ENCODE measurements at regions not wholly inside any gene's neighbourhood (a gene's known extent, or its start where the extent isn't known, plus 50 kb on each side); places are given as distances from the start of the nearest gene placed in this dataset.
"Not testable (repeated sequence)": the region's sequence is repeated elsewhere in the genome, so short reads cannot be mapped to it uniquely, and the experiment has no call there.

DNA sequence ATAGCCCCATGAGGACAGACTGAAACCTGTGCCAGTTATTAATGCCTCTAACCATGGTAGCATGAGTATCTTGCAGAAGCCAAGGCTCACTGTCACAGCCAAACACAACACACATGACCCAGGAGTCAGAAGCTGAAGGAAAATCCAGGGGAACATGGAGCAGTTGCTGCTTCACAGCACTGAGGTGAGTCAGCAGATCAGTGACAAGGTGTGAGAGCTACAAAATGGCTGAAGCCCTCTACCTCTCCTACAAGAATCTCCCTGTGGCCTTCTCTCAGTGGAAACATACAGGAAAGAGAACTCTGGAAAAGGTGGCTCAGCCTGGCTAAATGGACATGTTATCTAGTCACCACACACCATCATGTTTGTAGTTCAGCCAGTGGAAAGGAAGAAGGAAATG lies 93.5 kb downstream of the NAB1 start:
- no peak for DNase-seq

DNA sequence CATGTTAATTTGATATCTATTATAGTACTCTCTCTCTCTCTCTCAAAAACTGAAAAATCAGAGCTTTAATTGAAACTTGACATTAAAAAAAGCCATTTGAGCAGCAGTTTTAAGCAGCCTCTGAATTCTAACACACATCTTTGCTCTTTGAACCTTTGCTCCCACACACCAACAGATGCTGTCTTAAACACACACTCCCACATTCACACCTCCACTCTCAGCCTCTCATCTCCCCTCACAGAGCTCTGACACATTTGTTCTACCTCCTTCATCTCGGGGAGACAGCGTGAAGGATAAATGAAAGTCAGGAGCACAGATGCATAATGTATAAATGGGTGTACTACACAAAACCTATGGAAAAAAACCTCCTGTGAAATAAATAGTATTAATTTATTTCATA lies 95.2 kb downstream of the NAB1 start:
- DNase-seq: no peak

DNA sequence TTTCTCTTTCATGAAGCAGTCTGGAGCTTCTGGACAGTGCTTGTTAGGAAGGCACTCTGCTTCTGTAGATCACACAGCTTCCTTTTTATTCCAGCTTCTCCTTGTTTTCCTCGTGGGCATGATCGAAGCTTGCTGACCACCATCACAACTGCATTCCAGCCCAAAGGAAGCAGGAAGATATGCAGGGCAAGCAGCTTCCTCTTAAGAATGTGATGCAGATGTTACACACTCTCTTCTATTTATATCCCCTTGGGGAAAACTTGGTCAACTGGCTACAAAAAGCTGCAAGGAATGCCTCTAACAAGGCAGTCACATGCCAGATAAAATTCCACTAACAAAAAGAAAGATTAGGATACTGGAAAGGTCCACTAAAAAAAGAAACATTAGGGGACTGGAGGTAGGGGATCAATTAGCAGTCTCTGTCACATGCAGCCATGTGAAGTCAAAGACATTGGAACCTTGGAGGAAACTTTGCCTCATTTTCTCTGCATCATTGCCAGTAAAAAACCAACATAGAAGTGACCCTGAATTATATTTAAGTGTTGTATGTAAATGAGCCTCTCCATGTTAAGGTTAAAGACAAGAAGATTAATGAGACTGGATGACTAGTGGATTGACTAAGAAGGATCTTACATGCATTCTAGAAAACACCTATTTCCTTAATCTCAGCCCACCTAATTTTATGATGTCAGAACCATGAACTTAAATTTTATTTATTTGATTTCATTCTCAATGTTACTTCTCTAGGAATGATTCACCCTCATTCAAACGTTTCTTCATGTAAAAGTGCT lies 98.3 kb downstream of the NAB1 start:
- no peak for DNase-seq

DNA sequence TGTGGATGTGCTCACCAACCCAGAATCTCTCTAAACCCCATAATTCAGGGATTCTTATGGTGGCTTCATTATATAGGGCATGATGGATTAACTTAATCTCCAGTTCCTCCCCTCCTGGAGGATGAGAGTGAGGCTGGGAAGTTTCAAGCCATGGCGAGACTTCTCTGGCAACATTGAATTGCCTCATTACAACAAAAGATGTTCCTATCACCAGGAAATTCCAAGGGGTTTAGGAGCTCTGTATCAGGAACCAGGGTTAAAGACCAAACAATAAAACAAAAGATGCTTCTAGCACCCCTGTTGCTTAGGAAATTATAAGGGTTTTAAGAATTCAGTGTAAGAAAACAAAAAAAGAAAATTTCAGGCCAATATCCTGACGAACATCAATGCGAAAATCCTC lies 100.1 kb downstream of the NAB1 start:
- DNase-seq: no peak

DNA sequence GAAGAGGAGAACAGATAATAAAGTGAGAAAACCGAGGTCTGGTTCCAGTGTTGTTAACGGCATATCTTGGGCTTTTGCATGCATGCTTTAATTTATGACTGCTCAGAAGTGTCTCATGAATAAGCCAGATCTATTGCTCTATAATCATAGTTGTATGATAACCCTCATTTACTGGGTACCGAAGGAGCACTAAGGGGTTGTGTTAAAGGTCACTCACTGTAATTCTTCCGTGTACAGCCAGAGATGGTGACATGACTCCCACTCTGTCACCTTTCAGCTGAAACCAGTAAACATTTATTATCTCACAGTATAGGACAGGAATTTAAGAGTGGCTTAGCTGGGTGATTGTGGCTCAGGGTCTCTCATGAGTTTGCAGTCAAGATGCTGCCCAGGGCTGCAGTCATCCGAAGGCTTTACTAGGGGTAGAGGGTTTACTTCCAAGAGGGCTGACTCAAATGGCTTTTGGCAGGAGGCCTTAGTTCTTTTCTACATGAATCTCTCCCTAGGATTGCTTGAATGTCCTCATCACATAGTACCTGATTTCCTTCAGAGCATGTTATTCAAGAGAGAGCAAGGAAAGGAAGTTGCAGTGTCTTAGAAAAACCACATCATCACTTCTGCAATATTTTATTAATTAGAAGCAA lies 107.0 kb downstream of the NAB1 start:
- DNase-seq: no peak

DNA sequence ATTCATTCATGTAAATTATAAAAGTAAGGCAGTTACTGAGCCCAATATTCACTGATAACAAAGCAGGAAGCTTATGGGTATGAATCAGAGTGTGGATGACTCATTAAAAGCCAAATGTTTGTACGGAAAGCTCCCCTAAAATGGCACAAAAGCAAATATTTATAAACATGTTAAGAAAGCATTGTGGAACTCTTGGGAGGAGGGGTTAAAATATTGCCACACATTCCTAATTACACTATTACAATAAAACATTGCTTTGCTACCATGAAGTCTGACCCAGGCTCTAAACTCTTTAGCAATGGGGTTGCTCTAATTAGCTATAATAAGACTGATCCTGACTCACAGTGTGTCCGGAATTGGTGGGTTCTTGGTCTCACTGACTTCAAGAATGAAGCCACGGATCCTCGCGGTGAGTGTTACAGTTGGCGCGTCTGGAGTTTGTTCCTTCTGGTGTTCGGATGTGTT lies 110.9 kb downstream of the NAB1 start:
- no peak for DNase-seq

DNA sequence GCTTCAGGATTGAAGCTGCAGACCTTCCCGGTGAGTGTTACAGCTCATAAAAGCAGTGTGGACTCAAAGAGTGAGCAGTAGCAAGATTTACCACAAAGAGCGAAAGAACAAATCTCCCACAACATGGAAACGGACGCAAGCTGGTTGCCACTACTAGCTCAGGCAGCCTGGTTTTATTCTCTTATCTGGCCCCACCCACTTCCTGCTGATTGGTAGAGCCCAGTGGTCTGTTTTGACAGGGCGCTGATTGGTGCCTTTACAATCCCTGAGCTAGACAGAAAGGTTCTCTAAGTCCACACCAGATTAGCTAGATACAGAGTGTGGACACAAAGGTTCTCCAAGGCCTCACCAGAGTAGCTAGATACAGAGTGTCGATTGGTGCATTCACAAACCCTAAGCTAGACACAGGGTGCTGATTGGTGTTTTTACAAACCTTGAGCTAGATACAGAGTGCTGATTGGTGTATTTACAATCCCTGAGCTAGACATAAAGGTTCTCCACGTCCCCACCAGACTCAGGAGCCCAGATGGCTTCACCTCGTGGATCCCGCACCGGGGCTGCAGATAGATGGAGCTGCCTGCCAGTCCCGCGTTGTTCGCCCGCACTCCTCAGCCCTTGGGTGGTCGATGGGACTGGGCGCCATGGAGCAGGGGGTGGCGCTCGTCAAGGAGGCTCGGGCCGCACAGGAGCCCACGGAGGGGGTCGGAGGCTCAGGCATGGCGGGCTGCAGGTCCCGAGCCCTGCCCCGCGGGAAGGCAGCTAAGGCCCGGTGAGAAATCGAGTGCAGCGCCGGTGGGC lies 111.7 kb downstream of the NAB1 start:
- not testable (repeated sequence) for DNase-seq

DNA sequence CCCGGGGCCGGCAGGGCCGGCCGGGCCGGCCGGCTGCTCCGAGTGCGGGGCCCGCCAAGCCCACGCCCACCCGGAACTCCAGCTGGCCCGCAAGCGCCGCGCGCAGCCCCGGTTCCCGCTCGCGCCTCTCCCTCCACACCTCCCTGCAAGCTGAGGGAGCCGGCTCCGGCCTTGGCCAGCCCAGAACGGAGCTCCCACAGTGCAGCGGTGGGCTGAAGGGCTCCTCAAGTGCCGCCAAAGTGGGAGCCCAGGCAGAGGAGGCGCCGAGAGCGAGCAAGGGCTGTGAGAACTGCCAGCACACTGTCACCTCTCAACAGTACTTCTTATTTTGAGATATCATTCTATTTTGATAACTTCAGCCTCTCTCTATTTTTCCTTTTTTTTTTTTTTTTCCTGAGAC lies 112.3 kb downstream of the NAB1 start:
- not testable (repeated sequence) for DNase-seq

DNA sequence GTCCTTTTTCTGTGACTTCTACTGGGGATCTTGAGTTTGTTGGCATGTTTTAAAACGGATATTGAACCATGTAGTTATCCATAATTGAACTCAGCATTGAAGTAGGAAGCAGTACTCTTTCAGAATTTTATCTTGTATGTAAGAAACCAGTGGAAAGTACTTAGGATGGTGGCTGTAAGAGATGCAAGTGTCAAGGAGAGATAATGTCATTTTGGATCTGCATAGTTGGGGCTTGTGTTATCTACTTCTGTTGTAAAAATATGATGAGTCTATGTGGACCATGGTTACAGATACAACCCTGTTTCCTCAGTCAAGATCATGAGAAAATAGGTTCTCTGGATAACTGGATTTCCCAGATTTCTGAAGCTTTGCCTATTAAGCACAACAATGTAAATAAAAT lies 113.7 kb downstream of the NAB1 start:
- DNase-seq: no peak

DNA sequence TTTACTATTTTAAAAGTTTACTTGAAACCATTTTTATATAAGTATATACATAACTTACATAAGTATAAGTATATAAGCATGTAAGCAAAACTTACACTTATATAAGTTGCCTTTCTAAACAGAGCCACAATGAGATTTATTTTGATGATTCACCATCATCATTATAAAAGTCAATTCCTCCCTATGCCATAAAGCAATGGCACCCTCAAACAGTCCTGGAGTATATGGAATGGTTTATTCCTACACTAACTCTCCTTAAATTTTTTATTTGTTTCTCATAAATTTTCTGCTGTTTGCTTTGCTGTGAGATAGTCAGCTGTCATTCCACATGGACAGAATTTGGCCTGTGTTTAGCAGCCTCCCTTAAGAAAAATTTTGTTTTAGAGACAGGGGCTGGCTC lies 114.2 kb downstream of the NAB1 start:
- DNase-seq: no peak

DNA sequence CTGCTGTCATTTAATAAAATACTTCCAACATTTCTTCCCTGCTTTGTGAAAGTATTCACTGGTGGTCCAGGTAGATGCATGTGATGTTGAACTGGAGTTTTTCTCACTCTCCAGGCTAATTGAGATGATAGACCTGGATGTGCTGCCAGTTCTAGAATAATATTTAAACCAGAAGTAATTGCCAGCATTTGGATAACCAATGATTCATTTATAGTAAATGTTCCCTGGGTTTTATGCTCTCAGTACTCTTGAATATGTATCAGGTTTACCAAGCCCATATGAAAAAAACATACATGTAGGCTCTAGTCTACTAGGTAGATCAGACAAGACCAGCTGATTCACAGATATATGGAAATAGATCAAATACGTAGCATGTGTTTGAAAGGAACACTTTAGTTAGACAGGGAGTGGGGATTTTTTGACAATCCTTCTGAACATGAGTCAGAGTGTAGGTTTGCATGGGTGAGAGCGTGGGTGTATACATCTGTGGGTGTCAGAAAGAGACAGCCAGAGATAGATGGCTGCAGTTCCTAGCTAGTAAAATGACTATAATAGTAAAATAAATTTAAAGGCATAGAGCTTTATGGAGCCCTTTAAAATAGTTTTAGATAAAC lies 115.1 kb downstream of the NAB1 start:
- DNase-seq: no peak

DNA sequence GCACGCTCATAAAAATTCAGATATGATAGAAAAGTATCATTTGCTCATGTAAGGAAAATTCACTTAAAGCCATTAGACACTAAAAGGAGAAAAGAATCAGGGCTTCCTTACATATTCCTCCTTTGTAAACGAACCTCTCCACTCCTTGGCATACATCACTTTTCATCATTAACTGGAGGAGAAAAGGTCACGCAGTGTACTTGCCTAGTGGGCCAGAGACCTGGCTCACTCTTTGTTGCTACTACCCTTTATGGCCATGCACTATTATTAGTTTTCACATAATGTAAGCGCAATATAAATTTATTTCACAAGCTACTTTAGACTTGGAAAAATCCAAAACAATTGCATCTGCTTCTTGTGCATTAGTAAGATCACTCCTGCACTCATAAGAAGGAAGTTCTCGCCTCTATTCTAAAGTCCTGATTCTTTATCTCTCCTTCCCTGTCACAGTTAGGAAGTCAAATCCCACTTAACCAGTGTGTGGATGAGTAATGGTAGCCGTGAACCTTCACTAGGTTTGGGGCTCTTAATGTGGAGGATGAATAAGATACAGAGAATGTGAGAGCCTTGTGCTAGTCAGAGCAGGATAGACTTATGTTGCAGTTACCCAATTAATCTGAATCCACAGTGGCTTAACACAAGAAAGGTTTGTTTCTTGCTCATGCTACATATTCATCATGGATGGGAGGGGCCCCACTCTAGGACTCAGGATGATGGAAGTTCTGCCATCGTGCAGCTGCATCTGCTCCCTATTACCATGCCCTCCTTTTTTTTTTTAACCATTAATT lies 115.0 kb upstream of the GLS start:
- no peak for DNase-seq

DNA sequence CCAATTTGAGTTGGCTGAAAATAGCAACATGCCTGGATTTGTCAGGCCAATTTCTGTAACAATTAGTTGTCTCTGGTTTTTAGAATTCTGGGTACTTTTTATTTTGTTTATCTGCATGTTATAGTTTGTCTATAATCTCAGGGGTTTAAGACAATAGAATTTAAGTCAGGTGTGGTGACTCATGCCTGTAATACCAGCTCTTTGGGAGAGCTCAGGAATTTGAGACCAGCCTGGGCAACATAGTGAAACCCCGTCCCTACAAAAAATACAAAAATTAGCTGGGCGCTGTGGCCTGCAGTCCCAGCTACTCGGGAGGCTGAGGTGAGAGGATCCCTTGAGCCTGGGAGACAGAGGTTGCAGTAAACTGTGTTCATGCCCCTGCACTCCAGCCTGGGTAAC lies 114.4 kb upstream of the GLS start:
- no peak for DNase-seq

DNA sequence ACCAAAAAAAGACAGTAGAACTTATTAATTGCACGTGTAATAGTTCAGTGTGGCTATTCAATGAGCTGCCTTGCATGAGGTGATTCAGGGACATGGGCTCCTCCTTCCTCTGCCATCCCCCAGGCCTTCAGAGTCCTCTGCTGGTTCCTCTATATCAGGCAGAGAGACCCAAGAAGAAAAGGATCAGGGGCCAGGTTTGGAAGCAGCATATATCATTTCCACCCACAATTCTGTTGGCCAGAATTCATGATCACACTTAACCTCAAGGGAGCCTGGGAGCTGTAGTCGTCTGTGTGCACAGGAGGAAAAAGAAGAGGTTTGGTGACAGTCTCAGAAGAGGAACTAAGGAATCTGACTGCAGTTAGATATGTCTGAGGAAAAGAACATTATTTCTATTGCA lies 114.0 kb upstream of the GLS start:
- no peak for DNase-seq

DNA sequence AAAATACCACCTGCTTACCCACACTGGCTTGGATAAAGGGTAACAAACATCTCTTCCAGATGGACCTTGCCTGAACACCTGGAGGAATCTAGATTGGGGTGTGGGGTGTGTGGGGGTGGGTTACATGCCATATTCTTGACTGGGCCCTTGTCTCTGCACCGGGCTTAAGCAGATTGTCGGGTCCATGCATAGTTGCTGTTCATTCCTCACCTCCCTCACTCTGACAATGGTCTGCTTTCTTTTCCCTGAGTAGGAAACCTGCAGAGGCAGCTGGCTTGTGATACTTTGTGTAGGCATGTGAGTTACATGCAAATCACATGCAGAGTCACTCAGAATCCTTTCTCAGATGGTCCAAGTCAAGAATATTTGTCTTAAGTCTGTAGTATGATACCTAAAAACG lies 112.8 kb upstream of the GLS start:
- no peak for DNase-seq

DNA sequence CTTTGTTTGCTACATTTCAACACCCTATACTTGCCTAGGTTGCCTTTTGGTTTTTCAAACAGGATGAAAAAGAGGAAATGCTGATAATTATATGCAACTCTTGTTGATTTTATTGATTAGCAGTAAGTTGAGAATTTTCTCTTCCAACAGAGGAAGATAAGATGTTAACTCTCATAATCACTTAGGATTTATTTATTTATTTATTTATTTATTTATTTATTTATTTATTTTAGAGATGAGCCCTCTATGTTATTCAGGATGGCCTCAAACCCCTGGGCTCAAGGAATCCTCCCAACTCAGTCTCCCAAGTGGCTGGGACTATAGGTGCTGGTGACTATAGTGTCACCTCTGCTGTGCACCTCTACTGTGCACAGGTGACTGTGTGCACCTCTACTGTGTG lies 111.4 kb upstream of the GLS start:
- DNase-seq: no peak

DNA sequence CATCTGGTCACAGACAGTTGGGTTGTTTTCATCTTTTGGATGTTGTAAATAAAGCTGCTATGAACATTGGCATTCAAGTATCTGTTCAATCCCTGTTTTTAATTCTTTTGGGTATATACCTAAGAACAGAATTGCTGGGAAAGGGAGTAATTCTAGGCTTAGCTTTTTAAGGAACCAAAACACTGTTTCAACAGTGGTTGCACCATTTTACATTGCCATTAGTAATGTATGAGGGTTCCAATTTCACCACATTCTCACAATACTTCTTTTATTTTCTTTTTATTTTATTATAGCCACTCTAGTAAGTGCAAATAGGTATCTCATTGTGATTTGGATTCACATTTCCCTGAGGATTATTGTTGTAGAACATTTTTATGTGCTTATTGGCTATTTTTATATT lies 108.9 kb upstream of the GLS start:
- DNase-seq: no peak

DNA sequence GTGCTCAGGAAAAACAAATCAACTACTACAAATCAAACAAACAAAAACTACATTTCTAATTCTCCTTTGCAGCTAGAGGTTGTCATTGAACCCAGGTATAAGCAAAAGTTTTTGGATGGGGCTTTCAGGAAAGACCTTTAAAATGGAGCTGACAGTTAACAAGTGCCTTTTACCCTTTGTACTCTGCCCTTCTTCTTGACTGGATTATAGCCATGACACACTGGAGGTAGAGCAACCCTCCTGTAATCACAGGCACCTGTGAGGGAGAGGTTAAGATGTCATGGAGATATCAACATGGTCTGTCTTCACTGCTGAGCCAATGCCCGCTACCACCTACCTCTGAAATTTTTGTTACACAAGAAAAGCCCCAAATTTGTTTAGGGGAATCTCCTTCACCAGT lies 100.0 kb upstream of the GLS start:
- no peak for DNase-seq

DNA sequence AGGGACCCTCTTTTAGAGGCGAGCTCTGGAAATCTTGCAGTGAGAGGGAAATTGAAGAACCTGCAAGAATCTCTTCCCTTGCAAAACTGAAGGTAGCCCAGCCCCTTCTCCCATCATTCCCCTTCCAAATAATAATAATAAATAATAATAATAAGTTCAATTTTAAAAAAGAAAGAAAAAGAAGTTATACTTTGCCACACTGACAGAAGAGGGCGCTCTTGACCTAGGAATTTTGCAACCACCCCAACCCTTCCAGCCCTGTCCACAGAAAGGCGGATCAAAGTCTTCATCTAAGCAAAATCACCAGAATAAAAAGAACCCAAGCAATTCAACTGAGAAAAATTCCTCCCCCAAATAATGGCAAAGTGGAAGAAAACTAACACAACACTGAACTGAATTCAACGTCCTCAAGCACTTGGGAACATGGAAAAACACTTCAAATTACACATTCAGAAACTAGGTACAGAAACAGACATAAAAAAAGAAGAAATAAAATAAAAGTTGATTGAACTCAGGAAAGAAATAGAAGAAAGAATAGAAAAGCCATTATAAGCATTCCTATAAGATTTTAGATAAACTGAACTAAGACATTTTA lies 98.9 kb upstream of the GLS start:
- peak; percentile 57 to 60 for DNase-seq

DNA sequence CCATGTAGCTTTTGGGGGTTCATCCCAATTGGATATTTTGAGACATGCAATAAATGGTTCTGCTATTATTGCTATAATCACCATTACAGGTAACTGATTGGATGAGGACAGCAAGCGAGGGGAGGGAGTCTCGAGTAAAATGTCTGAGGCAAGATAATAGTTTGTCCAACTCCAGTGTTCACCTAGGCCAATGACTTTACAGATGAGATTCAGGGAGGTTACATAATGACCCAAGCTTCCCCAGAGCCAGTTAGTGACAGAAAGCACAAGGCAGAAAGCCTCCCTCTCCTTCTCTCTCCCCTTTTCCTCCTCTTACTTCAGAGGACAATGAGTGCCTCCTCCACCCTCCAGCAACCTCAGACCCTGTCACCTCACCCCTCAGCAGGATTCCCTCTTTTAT lies 98.4 kb upstream of the GLS start:
- no peak for DNase-seq

DNA sequence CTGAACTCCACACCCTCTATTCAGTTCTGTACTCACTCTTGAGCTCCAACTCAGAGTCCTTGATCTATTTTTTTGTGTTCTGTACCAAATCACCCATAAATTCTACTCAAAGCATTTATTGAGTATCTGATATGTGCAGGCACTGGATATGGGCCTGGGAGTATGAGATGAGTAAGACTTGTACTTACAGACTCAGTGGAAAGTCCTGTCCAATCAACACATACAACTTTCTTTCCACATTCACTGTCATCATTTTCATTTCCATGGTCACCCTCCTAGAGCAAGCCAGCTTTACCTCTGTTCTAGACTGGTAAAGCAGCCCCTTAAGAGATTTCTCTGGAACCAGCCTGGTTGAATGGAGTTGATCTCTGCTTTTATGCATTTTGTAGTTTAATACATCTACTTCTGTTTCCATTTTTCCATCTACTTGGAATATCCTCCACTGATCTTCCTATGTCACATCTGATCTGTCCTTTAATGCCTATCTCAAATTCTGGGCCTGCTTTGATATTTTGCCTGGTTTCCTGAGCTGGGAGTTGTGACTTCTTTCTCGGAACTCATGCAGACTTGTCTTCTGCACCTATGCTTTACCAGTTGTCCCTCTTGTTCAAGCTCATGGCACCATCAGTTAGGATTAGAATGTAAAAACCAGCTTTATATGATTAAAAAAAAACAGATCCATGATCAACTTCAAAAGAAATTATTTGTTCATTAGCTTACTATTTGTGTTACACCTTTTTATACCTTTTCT lies 96.9 kb upstream of the GLS start:
- DNase-seq: no peak
